Endothelial cell (in vitro differentiated cells): ENCODE measurements at regions not wholly inside any gene's neighbourhood (a gene's known extent, or its start where the extent isn't known, plus 50 kb on each side); places are given as distances from the start of the nearest gene placed in this dataset.

ENCODE experiments used
- DNase-seq: peaks from one replicate; pipeline ENCODE4 v3.0.0; 2021; ENCODE audit warnings: low spot score
- H3K27ac Mint-ChIP-seq: one replicate; pipeline ENCODE4 v1.8.0; 2021; ENCODE audit warnings: mixed read lengths, inconsistent platforms; ENCODE audit not compliant: unreplicated experiment
- H3K27me3 Mint-ChIP-seq: one replicate; pipeline ENCODE4 v1.8.0; 2021; ENCODE audit warnings: mild to moderate bottlenecking, moderate library complexity, mixed read lengths, inconsistent platforms; ENCODE audit not compliant: unreplicated experiment
- H3K36me3 Mint-ChIP-seq: one replicate; pipeline ENCODE4 v1.8.0; 2021; ENCODE audit warnings: mild to moderate bottlenecking, low read depth, mixed read lengths, inconsistent platforms; ENCODE audit not compliant: unreplicated experiment
- H3K4me1 Mint-ChIP-seq: one replicate; pipeline ENCODE4 v1.8.0; 2021; ENCODE audit warnings: mild to moderate bottlenecking, mixed read lengths, inconsistent platforms; ENCODE audit not compliant: unreplicated experiment
- H3K4me3 Mint-ChIP-seq: one replicate; pipeline ENCODE4 v1.8.0; 2021; ENCODE audit warnings: mild to moderate bottlenecking, mixed read lengths, inconsistent platforms; ENCODE audit not compliant: unreplicated experiment
- H3K9me3 Mint-ChIP-seq: one replicate; pipeline ENCODE4 v1.8.0; 2021; ENCODE audit warnings: mixed read lengths, inconsistent platforms; ENCODE audit not compliant: unreplicated experiment
- CTCF ChIP-seq: fragments of 200-600 bp; sonication (generic); IDR thresholded peaks from one replicate; pipeline ENCODE4 v1.5.0; 2021; ENCODE audit warnings: antibody characterized with exemption; ENCODE audit not compliant: unreplicated experiment

- Mint-ChIP-seq H3K9me3 (no peaks in the 10 kb centered on the region), H3K27me3 (no peaks in the 10 kb centered on the region), H3K4me3 (no peak overlapping the region), H3K4me1 (peaks cover 2% of the 10 kb centered on the region), H3K27ac (no peak overlapping the region), H3K36me3 (no peaks in the 10 kb centered on the region)
- no peak for DNase-seq
- TF ChIP-seq CTCF: no peak
Measured at GRCh38 chr5:158618256-158618655, 481.5 kb downstream of the EBF1 start.

GRCh38 chr5:158616707-158617106 is 483.0 kb downstream of the EBF1 start:
- no peak overlapping the region for H3K27ac Mint-ChIP-seq
- no peak overlapping the region for H3K4me3 Mint-ChIP-seq
- no peaks in the 10 kb centered on the region for H3K36me3 Mint-ChIP-seq
- TF ChIP-seq CTCF: no peak
- DNase-seq: no peak
- peaks cover 2% of the 10 kb centered on the region for H3K4me1 Mint-ChIP-seq
- H3K9me3 Mint-ChIP-seq: no peaks in the 10 kb centered on the region
- H3K27me3 Mint-ChIP-seq: no peaks in the 10 kb centered on the region

GRCh38 chr5:158614951-158615350 is 484.8 kb downstream of the EBF1 start:
- Mint-ChIP-seq H3K27me3 (no peaks in the 10 kb centered on the region), H3K4me1 (no peaks in the 10 kb centered on the region), H3K36me3 (no peaks in the 10 kb centered on the region), H3K27ac (no peak overlapping the region), H3K9me3 (no peaks in the 10 kb centered on the region), H3K4me3 (no peak overlapping the region)
- no peak for DNase-seq
- TF ChIP-seq CTCF: no peak

- H3K4me1 Mint-ChIP-seq: peaks cover 6% of the 10 kb centered on the region
- H3K27me3 Mint-ChIP-seq: no peaks in the 10 kb centered on the region
- no peak for TF ChIP-seq CTCF
- H3K9me3 Mint-ChIP-seq: no peaks in the 10 kb centered on the region
- no peaks in the 10 kb centered on the region for H3K36me3 Mint-ChIP-seq
- H3K4me3 Mint-ChIP-seq: no peak overlapping the region
- DNase-seq: no peak
- H3K27ac Mint-ChIP-seq: no peak overlapping the region
Measured at GRCh38 chr5:158611581-158611980, 488.1 kb downstream of the EBF1 start.

- H3K27me3 Mint-ChIP-seq: no peaks in the 10 kb centered on the region
- peaks cover 6% of the 10 kb centered on the region for H3K4me1 Mint-ChIP-seq
- no peak for DNase-seq
- H3K9me3 Mint-ChIP-seq: no peaks in the 10 kb centered on the region
- no peak for TF ChIP-seq CTCF
- no peak overlapping the region for H3K4me3 Mint-ChIP-seq
- no peak overlapping the region for H3K27ac Mint-ChIP-seq
- no peaks in the 10 kb centered on the region for H3K36me3 Mint-ChIP-seq
Measured at GRCh38 chr5:158610051-158610415, 489.7 kb downstream of the EBF1 start.
